ENCODE measurements at regions not wholly inside any gene's neighbourhood (a gene's known extent, or its start where the extent isn't known, plus 50 kb on each side); places are given as distances from the start of the nearest gene placed in this dataset.

DNA sequence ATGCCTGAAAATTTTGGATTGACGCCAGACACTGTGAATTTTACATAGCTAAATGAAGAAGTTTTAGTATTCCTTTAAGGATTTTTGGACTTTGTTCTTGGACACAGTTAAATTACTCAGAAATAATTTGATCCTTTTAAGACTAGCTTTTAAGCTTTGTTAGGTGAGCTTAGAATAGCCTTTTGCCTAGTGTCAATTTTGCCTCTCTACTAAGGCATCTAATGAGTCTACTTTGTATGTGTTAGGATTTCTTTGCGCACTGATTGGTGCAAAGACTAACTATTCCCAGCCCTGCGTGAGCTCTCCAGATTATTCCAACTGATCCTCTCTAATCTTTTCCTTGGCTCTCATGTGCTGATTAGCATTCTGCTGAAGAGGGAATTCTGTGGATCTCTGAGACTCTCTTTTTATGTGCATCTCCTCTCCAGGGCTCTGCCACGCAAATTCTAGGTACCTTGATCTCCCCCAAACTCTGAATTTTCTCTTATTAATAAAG lies 128.1 kb upstream of the BCL9 start:
- POLR2A ChIA-PET, result no interaction called here
- BruUV-seq (replicated peaks), result no TSS peak
- no peak for ATAC-seq

GRCh38 chr1:147414505-147415163 lies 126.7 kb upstream of the BCL9 start:
- no peaks in the 10 kb centered on the region for H4K20me1 ChIP-seq (ENCODE audit: insufficient read depth)
- peaks cover 0 to 14% of the 10 kb centered on the region in 2 experiments; a peak in 1 of 4 replicates for H3K9me3 ChIP-seq (ENCODE audit: control insufficient read depth in 1 of 2, insufficient read depth in 1 of 2, low read depth in 1 of 2, low read length in 2 of 2)
- H3K4me1 ChIP-seq (ENCODE audit: control insufficient read depth in 1 of 2, insufficient read depth in 2 of 2, low read length in 2 of 2), result no peaks in the 10 kb centered on the region
- no peak overlapping the region for H3K4me2 ChIP-seq (ENCODE audit: low read length)
- H3K27me3 ChIP-seq (ENCODE audit: insufficient read depth, low read length), result no peaks in the 10 kb centered on the region
- BruUV-seq (replicated peaks), result no TSS peak
- POLR2A ChIA-PET, result no interaction called here
- DNase-seq (ENCODE audit: low read depth, low spot score), result no peak
- H3K79me2 ChIP-seq (ENCODE audit: insufficient read depth, low read length), result no peaks in the 10 kb centered on the region
- no peak overlapping the region for H3K27ac ChIP-seq (ENCODE audit: low read depth, low read length)
- H3K36me3 ChIP-seq (ENCODE audit: control insufficient read depth in 1 of 2, insufficient read depth in 2 of 2, low read length in 2 of 2), result no peaks in the 10 kb centered on the region
- CTCF ChIA-PET, result no interaction called here
- RAD21 ChIA-PET (ENCODE audit: low non-redundant PET in 1 of 2, low total read pairs in 2 of 2, uncharacterized antibody in 2 of 2, unreplicated experiment in 2 of 2), result no interaction called here
- H3K4me3 ChIP-seq (replicated peaks in 1 of 2; ENCODE audit: low read depth in 1 of 2, low read length in 2 of 2), result no peak overlapping the region
- intact Hi-C loops (cut with micrococcal nuclease), result no loop called here
- ATAC-seq, result no peak
- H2AFZ ChIP-seq (ENCODE audit: low read depth, low read length, poor library complexity, severe bottlenecking), result no peak overlapping the region
- no peak overlapping the region for H3K9ac ChIP-seq (ENCODE audit: low read length)
- no peaks in the 10 kb centered on the region for H3K9me2 ChIP-seq (ENCODE audit: insufficient read depth)
- TF ChIP-seq, protein P1, sequence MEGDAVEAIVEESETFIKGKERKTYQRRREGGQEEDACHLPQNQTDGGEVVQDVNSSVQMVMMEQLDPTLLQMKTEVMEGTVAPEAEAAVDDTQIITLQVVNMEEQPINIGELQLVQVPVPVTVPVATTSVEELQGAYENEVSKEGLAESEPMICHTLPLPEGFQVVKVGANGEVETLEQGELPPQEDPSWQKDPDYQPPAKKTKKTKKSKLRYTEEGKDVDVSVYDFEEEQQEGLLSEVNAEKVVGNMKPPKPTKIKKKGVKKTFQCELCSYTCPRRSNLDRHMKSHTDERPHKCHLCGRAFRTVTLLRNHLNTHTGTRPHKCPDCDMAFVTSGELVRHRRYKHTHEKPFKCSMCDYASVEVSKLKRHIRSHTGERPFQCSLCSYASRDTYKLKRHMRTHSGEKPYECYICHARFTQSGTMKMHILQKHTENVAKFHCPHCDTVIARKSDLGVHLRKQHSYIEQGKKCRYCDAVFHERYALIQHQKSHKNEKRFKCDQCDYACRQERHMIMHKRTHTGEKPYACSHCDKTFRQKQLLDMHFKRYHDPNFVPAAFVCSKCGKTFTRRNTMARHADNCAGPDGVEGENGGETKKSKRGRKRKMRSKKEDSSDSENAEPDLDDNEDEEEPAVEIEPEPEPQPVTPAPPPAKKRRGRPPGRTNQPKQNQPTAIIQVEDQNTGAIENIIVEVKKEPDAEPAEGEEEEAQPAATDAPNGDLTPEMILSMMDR (IDR thresholded peaks at IDR 0.05 in 2 of 3, conservative IDR thresholded peaks at IDR 0.05 in 1 of 3; ENCODE audit: borderline replicate concordance in 1 of 3, insufficient read depth in 1 of 3, low read depth in 2 of 3, low read length in 2 of 3), result no peak
- TF ChIP-seq POLR2AphosphoS5 (IDR thresholded peaks at IDR 0.05; ENCODE audit: low read depth, low read length), result no peak
- TF ChIP-seq, protein P2, sequence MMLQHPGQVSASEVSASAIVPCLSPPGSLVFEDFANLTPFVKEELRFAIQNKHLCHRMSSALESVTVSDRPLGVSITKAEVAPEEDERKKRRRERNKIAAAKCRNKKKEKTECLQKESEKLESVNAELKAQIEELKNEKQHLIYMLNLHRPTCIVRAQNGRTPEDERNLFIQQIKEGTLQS (IDR thresholded peaks at IDR 0.05), result no peak
- no peak for TF ChIP-seq MAX (IDR thresholded peaks at IDR 0.05)
- no peak for TF ChIP-seq SP1 (IDR thresholded peaks at IDR 0.05; ENCODE audit: low read depth)
- no peak for TF ChIP-seq ZBTB33 (IDR thresholded peaks at IDR 0.05; ENCODE audit: extremely low read depth, insufficient replicate concordance, low read length)
- no peak for TF ChIP-seq EGR1 (IDR thresholded peaks at IDR 0.05; ENCODE audit: low read depth)
- no peak for TF ChIP-seq CBX3 (IDR thresholded peaks at IDR 0.05; ENCODE audit: low read depth)
- no peak for TF ChIP-seq ZNF274 (IDR thresholded peaks at IDR 0.05; ENCODE audit: low read depth, low read length)
- no peak for TF ChIP-seq ZFX (IDR thresholded peaks at IDR 0.05)
- TF ChIP-seq ELF1 (IDR thresholded peaks at IDR 0.05; ENCODE audit: borderline replicate concordance, low read depth), result no peak

More for the DNA sequence above, 128.1 kb upstream of the BCL9 start:
- no peak overlapping the region for H2AFZ ChIP-seq (ENCODE audit: low read depth, low read length, poor library complexity, severe bottlenecking)
- ChIA-PET RAD21 (ENCODE audit: low non-redundant PET in 1 of 2, low total read pairs in 2 of 2, uncharacterized antibody in 2 of 2, unreplicated experiment in 2 of 2) (no interaction called here), CTCF (no interaction called here)
- H3K79me2 ChIP-seq (ENCODE audit: insufficient read depth, low read length), result no peaks in the 10 kb centered on the region
- no peaks in the 10 kb centered on the region for H3K9me2 ChIP-seq (ENCODE audit: insufficient read depth)
- no peak overlapping the region for H3K4me3 ChIP-seq (replicated peaks in 1 of 2; ENCODE audit: low read depth in 1 of 2, low read length in 2 of 2)
- no peaks in the 10 kb centered on the region for H3K36me3 ChIP-seq (ENCODE audit: control insufficient read depth in 1 of 2, insufficient read depth in 2 of 2, low read length in 2 of 2)
- H4K20me1 ChIP-seq (ENCODE audit: insufficient read depth), result no peaks in the 10 kb centered on the region
- no peak for DNase-seq (ENCODE audit: low read depth, low spot score)
- no peaks in the 10 kb centered on the region for H3K4me1 ChIP-seq (ENCODE audit: control insufficient read depth in 1 of 2, insufficient read depth in 2 of 2, low read length in 2 of 2)
- no peak overlapping the region for H3K4me2 ChIP-seq (ENCODE audit: low read length)
- H3K9me3 ChIP-seq (ENCODE audit: control insufficient read depth in 1 of 2, insufficient read depth in 1 of 2, low read depth in 1 of 2, low read length in 2 of 2), result peaks cover 0 to 15% of the 10 kb centered on the region in 2 experiments; a peak in 1 of 4 replicates
- TF ChIP-seq ZFX (IDR thresholded peaks at IDR 0.05) (no peak), RAD21 (IDR thresholded peaks at IDR 0.05; ENCODE audit: low read depth) (no peak), SP1 (IDR thresholded peaks at IDR 0.05; ENCODE audit: low read depth) (no peak), EZH2phosphoT487 (IDR thresholded peaks at IDR 0.05; ENCODE audit: borderline replicate concordance) (no peak), MAX (IDR thresholded peaks at IDR 0.05) (no peak), ZNF274 (IDR thresholded peaks at IDR 0.05; ENCODE audit: low read depth, low read length) (no peak), EZH2 (IDR thresholded peaks at IDR 0.05) (no peak), ELF1 (IDR thresholded peaks at IDR 0.05; ENCODE audit: borderline replicate concordance, low read depth) (no peak)
- TF ChIP-seq, protein P2 (IDR thresholded peaks at IDR 0.05), result no peak
- no peak overlapping the region for H3K27ac ChIP-seq (ENCODE audit: low read depth, low read length)
- H3K9ac ChIP-seq (ENCODE audit: low read length), result no peak overlapping the region
- intact Hi-C loops (cut with micrococcal nuclease), result no loop called here
- H3K27me3 ChIP-seq (ENCODE audit: insufficient read depth, low read length), result no peaks in the 10 kb centered on the region
